ENCODE measurements at regions not wholly inside any gene's neighbourhood (a gene's known extent, or its start where the extent isn't known, plus 50 kb on each side); places are given as distances from the start of the nearest gene placed in this dataset.

DNA sequence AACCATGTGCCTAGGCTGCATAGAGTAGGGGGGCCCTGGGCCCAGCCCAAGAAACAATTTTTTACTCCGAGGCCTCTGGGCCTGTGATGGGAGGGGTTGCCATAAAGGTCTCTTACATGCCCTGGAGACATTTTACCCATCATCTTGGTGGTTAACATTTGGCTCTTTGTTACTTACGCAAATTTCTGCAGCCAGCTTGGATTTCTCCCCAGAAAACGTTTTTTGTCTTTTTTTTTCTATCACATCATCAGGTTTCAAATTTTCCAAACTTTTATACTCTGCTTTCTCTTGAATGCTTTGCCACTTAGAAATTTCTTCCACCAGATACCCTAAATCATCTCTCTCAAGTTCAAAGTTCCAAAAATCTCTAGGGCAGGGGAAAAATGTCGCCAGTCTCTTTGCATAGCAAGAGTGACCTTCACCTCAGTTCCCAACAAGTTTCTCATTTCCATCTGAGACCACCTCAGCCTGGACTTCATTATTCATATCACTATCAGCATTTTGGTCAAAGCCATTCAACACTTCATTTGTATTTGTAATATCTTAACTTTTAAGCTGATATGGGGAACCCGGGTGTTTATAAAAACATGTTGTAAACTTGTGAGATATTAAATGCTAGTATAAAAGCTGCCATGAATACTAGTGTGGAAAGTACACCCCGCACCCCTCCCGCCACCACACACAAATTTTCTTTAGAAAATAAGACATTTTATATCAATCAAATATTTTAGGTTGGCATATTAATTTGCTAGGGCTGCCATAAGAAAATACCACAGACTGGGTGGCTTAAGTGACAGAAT, 56.0 kb upstream of the PLSCR4 start:
- no peak for DNase-seq (ENCODE audit: low read depth, low spot score)
- peak overlapping the region; percentile 98 for H3K27ac ChIP-seq
- TF ChIP-seq POLR2AphosphoS5 (IDR thresholded peaks at IDR 0.05; ENCODE audit: borderline replicate concordance, low read depth, low read length), result no peak
- TF ChIP-seq EZH2 (IDR thresholded peaks at IDR 0.05), result no peak
- TF ChIP-seq FOXP2 (optimal IDR thresholded peaks at IDR 0.05; ENCODE audit: control extremely low read depth, extremely low read length, insufficient read depth), result no peak

DNA sequence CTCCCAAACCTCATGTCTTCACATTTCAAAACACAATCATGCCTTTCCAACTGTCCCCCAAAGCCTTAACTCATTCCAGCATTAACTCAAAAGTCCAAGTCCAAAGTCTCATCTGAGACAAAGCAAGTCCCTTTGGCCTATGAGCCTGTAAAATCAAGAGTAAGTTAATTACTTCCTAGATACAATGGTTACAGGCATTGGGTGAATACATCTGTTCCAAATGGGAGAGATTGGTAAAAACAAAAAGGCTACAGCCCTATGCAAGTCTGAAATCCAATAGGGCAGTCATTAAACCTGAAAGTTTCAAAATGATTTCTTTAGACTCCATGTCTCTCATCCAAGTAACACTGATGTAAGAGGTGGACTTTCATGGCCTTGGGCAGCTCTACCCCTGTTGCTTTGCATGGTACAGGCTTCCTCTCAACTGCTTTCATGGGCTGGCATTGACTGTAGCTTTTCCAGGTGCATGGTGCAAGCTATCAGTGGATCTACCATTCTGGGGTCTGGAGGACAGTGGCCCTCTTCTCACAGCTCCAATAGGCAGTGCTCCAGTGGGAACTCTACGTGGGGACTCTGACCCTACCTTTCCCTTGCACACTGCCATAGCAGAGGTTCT, 55.0 kb upstream of the PLSCR4 start:
- no peak overlapping the region for H3K9ac ChIP-seq (ENCODE audit: insufficient read length)
- no peak for DNase-seq (ENCODE audit: low read depth, low spot score)
- H3K27ac ChIP-seq, result no peak overlapping the region
- TF ChIP-seq EZH2 (IDR thresholded peaks at IDR 0.05) (no peak), FOXP2 (optimal IDR thresholded peaks at IDR 0.05; ENCODE audit: control extremely low read depth, extremely low read length, insufficient read depth) (no peak), POLR2AphosphoS5 (IDR thresholded peaks at IDR 0.05; ENCODE audit: borderline replicate concordance, low read depth, low read length) (no peak)
- no peak overlapping the region for H3K4me3 ChIP-seq
- peaks cover 14% of the 10 kb centered on the region; the same call in 1 of the 2 replicates for H3K9me3 ChIP-seq (ENCODE audit: low read depth, low read length)
- H3K36me3 ChIP-seq (ENCODE audit: insufficient read depth, low read length), result peaks cover 6% of the 10 kb centered on the region; the same call in 1 of the 2 replicates

More for the DNA sequence above, 56.0 kb upstream of the PLSCR4 start:
- Histone ChIP-seq H3K9me3 (ENCODE audit: low read depth, low read length) (peaks cover 20% of the 10 kb centered on the region; the same call in 1 of the 2 replicates), H3K9ac (ENCODE audit: insufficient read length) (no peak overlapping the region), H3K4me3 (no peak overlapping the region; the same call in 1 of the 2 replicates), H3K36me3 (ENCODE audit: insufficient read depth, low read length) (peaks cover 12% of the 10 kb centered on the region; the same call in 1 of the 2 replicates)

DNA sequence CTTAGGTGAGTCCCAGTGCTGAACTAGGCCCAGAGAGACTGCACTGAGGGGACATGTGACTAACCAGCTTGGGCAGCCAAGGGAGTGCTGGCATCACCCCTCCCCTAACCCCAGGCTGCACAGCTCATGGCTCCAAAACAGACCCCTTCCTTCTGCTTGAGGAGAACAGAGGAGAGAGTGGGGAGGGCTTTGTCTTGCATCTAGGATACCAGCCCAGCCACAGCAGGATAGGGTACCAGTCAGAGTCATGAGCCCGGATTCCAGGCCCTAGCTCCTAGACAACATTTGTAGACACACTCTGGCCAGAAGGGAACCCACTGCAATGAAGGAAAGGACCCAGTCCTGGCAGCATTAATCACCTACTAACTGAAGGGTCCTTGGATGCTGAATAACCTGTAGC, 49.9 kb upstream of the PLSCR4 start:
- H3K9me3 ChIP-seq (ENCODE audit: low read depth, low read length), result peaks cover 7% of the 10 kb centered on the region; the same call in 1 of the 2 replicates
- TF ChIP-seq EZH2 (IDR thresholded peaks at IDR 0.05) (no peak), POLR2AphosphoS5 (IDR thresholded peaks at IDR 0.05; ENCODE audit: borderline replicate concordance, low read depth, low read length) (no peak), FOXP2 (optimal IDR thresholded peaks at IDR 0.05; ENCODE audit: control extremely low read depth, extremely low read length, insufficient read depth) (no peak)
- no peak overlapping the region for H3K4me3 ChIP-seq
- no peak for DNase-seq (ENCODE audit: low read depth, low spot score)
- H3K36me3 ChIP-seq (ENCODE audit: insufficient read depth, low read length), result no peaks in the 10 kb centered on the region; the same call in 1 of the 2 replicates
- no peak overlapping the region for H3K27ac ChIP-seq
- no peak overlapping the region for H3K9ac ChIP-seq (ENCODE audit: insufficient read length)
